ENCODE measurements at regions not wholly inside any gene's neighbourhood (a gene's known extent, or its start where the extent isn't known, plus 50 kb on each side); places are given as distances from the start of the nearest gene placed in this dataset.

GRCh38 chr10:111973306-111973705 lies 210.3 kb downstream of the GPAM start:
- no peak for TF ChIP-seq CTCF (IDR thresholded peaks at IDR 0.05; ENCODE audit: extremely low read depth, missing control alignments)
- no peak for DNase-seq (ENCODE audit: low spot score)

GRCh38 chr10:111973826-111974225 lies 209.7 kb downstream of the GPAM start:
- DNase-seq (ENCODE audit: low spot score): no peak
- no peak for TF ChIP-seq CTCF (IDR thresholded peaks at IDR 0.05; ENCODE audit: extremely low read depth, missing control alignments)

- no peak for DNase-seq (ENCODE audit: low spot score)
- TF ChIP-seq CTCF (IDR thresholded peaks at IDR 0.05; ENCODE audit: extremely low read depth, missing control alignments): no peak
Observed at GRCh38 chr10:111974325-111974724, 209.2 kb downstream of the GPAM start.

- no peak for DNase-seq (ENCODE audit: low spot score)
- TF ChIP-seq CTCF (IDR thresholded peaks at IDR 0.05; ENCODE audit: extremely low read depth, missing control alignments): no peak
Observed at GRCh38 chr10:111976557-111976956, 207.0 kb downstream of the GPAM start.

GRCh38 chr10:111984057-111984456 lies 199.5 kb downstream of the GPAM start:
- no peak for TF ChIP-seq CTCF (IDR thresholded peaks at IDR 0.05; ENCODE audit: extremely low read depth, missing control alignments)
- DNase-seq (ENCODE audit: low spot score): no peak

- no peak for TF ChIP-seq CTCF (IDR thresholded peaks at IDR 0.05; ENCODE audit: extremely low read depth, missing control alignments)
- DNase-seq (ENCODE audit: low spot score): no peak
Observed at GRCh38 chr10:111986079-111986478, 197.5 kb downstream of the GPAM start.

GRCh38 chr10:111988646-111989045 lies 194.9 kb downstream of the GPAM start:
- TF ChIP-seq CTCF (IDR thresholded peaks at IDR 0.05; ENCODE audit: extremely low read depth, missing control alignments): no peak
- no peak for DNase-seq (ENCODE audit: low spot score)

All from GM20000 (cell line).